Thoracic aorta (tissue), 2 donors: ENCODE measurements at regions not wholly inside any gene's neighbourhood (a gene's known extent, or its start where the extent isn't known, plus 50 kb on each side); places are given as distances from the start of the nearest gene placed in this dataset.

Experiments
- ATAC-seq: fragments of 150-250 bp; one replicate; pipeline ENCODE4 v1.8.0; 2017; ENCODE audit warnings: low read depth; ENCODE audit not compliant: insufficient number of reproducible peaks, low FRiP score
- DNase-seq: peaks from one replicate; pipeline ENCODE4 v3.0.0-alpha.2; 2020; ENCODE audit warnings: low spot score
- H3K27ac ChIP-seq, 2 donors: fragments of 200-600 bp; sonication (generic); 1 replicate in 1 of 2; 2 replicates in 1 of 2; pipeline ENCODE4 v1.5.1; 2016; ENCODE audit warnings: mild to moderate bottlenecking in 2 of 2, moderate library complexity in 2 of 2
- H3K27me3 ChIP-seq: fragments of 200-600 bp; sonication (generic); replicated peaks from 2 replicates; pipeline ENCODE4 v1.6.0; 2016; ENCODE audit warnings: mild to moderate bottlenecking; ENCODE audit not compliant: insufficient read depth
- H3K36me3 ChIP-seq: fragments of 200-600 bp; sonication (generic); one replicate; pipeline ENCODE4 v1.5.1; 2016
- H3K4me1 ChIP-seq, 2 donors: fragments of 200-600 bp; sonication (generic); 1 replicate in 1 of 2; 2 replicates in 1 of 2; pipeline versions ENCODE4 v1.5.1 to v1.6.0; 2016; ENCODE audit warnings: low read depth in 2 of 2, mild to moderate bottlenecking in 1 of 2; ENCODE audit not compliant: control insufficient read depth in 1 of 2
- H3K4me3 ChIP-seq: fragments of 200-600 bp; sonication (generic); 2 replicates; pipeline ENCODE4 v1.5.1; 2016; ENCODE audit warnings: mild to moderate bottlenecking
- H3K9me3 ChIP-seq: fragments of 200-600 bp; sonication (generic); 2 replicates; pipeline ENCODE4 v1.5.1; 2016
- TF ChIP-seq, protein P1 (sequence below): fragments of 200-600 bp; sonication (generic); IDR thresholded peaks from one replicate; pipeline ENCODE4 v1.5.1; 2019; ENCODE audit warnings: antibody characterized with exemption

DNA sequence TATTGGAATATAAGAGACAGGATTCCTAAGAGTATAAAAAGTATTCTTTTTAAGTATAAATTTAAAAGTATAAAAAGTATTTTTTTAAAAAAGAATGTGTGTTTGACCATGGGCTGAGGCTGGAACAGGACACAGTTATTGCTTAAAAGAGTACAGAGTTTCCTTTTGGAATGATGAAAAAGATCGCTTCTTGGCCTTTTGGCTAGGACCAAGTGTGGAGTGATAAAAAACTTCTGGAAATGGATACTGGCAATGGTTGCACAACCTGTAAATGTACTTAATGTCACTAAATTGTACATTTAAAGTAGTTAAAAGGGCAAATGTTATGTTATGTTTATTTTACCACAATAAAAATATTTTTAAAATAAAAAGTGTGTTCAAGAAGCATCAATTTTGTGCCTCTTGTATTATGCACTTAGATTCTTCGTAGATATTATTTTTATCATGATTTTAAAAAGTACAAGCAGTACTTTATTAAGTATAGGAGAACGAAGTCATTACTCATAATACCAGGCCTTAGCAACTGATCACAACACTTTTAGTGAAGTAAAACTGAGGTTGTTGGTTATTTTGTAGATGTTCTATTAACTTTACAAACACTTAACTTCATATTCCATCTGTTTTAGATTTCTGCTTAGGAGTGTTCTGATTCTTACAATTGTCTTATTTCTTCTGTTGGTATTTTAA lies 389.1 kb upstream of the ZP4 start:
- Histone ChIP-seq H3K9me3 (no peaks in the 10 kb centered on the region), H3K4me3 (no peak overlapping the region), H3K27ac (no peak overlapping the region), H3K27me3 (no peaks in the 10 kb centered on the region), H3K36me3 (no peaks in the 10 kb centered on the region), H3K4me1 (no peaks in the 10 kb centered on the region)
- DNase-seq = no peak
- no peak for ATAC-seq
- TF ChIP-seq, protein P1, sequence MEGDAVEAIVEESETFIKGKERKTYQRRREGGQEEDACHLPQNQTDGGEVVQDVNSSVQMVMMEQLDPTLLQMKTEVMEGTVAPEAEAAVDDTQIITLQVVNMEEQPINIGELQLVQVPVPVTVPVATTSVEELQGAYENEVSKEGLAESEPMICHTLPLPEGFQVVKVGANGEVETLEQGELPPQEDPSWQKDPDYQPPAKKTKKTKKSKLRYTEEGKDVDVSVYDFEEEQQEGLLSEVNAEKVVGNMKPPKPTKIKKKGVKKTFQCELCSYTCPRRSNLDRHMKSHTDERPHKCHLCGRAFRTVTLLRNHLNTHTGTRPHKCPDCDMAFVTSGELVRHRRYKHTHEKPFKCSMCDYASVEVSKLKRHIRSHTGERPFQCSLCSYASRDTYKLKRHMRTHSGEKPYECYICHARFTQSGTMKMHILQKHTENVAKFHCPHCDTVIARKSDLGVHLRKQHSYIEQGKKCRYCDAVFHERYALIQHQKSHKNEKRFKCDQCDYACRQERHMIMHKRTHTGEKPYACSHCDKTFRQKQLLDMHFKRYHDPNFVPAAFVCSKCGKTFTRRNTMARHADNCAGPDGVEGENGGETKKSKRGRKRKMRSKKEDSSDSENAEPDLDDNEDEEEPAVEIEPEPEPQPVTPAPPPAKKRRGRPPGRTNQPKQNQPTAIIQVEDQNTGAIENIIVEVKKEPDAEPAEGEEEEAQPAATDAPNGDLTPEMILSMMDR = no peak

DNA sequence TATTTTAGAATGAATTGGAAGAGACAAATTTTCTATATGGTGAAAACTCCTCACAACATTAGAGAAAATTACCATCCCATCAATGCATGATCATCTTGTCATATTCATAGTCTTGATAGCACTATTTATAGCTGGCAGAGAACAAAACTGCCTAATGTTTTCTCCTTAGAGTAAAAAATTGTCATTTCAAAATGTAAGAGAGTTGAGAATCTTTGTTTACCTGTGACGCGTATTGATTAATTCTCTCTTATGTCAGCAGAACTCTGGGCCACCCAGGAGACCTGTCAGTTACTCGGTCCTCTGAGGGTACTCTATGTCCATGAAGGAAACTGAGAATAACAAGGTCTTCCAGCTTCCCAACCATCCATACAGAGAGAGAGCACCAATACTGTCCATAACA lies 381.4 kb upstream of the ZP4 start:
- Histone ChIP-seq H3K36me3 (no peaks in the 10 kb centered on the region), H3K4me1 (no peaks in the 10 kb centered on the region), H3K9me3 (no peaks in the 10 kb centered on the region), H3K27me3 (no peaks in the 10 kb centered on the region), H3K27ac (no peak overlapping the region), H3K4me3 (no peak overlapping the region)
- TF ChIP-seq, protein P1 = no peak
- no peak for DNase-seq
- ATAC-seq = no peak

DNA sequence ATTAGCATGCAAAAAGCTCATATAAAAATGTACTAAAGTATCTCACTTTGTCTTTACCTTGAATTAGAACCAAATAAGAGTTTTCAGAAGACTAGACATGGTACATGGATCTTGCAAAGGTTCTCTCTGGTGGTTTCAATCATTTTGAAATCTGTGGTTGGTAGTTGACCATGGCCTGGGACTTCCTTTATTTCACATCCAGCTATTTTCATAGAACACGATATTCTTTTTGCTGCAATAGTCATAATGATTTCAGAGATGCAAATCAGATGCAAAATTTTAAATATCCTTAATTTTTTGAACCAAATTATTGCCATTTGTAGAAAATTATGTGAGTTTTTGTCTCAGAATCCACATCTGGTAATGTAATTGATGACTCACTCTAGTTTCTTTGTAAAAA lies 375.1 kb upstream of the ZP4 start:
- Histone ChIP-seq H3K4me1 (no peaks in the 10 kb centered on the region), H3K36me3 (no peaks in the 10 kb centered on the region), H3K27me3 (no peaks in the 10 kb centered on the region), H3K27ac (no peak overlapping the region), H3K9me3 (no peaks in the 10 kb centered on the region), H3K4me3 (no peak overlapping the region)
- TF ChIP-seq, protein P1 = no peak
- DNase-seq (no peak), ATAC-seq (no peak)

DNA sequence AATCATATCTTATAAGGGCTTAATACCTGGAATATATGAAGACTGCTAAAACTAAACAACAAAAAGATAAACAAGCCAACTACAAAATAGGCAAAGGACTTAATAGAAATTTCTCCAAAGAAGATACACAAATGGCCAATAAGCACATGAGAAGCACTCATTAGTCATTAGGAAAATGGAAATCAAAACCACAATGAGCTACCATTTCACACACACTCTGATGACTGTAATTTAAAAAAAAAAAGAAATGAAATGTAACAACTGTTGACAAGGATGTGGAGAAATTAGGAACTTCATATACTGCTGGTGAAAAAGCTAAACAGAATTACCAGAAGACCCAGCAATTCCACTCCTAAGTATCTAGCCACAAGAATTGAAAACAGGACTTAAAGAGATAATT lies 374.2 kb upstream of the ZP4 start:
- TF ChIP-seq, protein P1 = no peak
- H3K4me1 ChIP-seq = no peaks in the 10 kb centered on the region
- H3K4me3 ChIP-seq = no peak overlapping the region
- DNase-seq = no peak
- no peaks in the 10 kb centered on the region for H3K27me3 ChIP-seq
- no peak for ATAC-seq
- H3K9me3 ChIP-seq = no peaks in the 10 kb centered on the region
- no peaks in the 10 kb centered on the region for H3K36me3 ChIP-seq
- no peak overlapping the region for H3K27ac ChIP-seq

DNA sequence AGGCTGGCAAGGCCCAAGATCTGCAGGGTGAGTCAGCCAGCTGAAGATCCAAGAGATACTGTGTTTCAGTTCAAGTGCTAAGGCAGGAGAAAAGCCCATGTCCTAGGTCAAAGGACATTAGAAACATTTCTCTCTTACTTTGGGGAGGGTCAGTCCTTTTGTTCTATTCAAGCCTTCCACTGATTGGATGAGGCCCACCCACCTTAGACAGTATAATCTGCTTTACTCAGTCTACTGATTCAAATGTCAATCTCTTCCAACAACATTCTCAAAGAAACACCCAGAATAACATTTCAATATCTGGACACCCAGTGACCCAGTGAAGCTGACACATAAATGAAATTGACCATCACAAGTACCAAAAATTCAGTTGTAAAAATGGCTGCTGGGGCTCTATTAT lies 367.8 kb upstream of the ZP4 start:
- no peak overlapping the region for H3K27ac ChIP-seq
- no peak for DNase-seq
- TF ChIP-seq, protein P1 = no peak

More for the DNA sequence above, 367.8 kb upstream of the ZP4 start:
- H3K4me3 ChIP-seq = no peak overlapping the region
- ATAC-seq = no peak
- no peaks in the 10 kb centered on the region for H3K27me3 ChIP-seq
- no peaks in the 10 kb centered on the region for H3K9me3 ChIP-seq
- H3K4me1 ChIP-seq = no peaks in the 10 kb centered on the region
- no peaks in the 10 kb centered on the region for H3K36me3 ChIP-seq
